22Rv1 (cell line): ENCODE measurements at regions not wholly inside any gene's neighbourhood (a gene's known extent, or its start where the extent isn't known, plus 50 kb on each side); places are given as distances from the start of the nearest gene placed in this dataset.

ENCODE experiments used
- H3K27ac ChIP-seq: fragments of 450-650 bp; 2 replicates; pipeline ENCODE4 v1.5.1; 2017
- CTCF ChIP-seq: fragments of 450-650 bp; IDR thresholded peaks from 2 replicates; pipeline ENCODE4 v1.5.1; 2017; ENCODE audit warnings: mild to moderate bottlenecking
- ZFX ChIP-seq: fragments of 450-650 bp; IDR thresholded peaks from 2 replicates; pipeline ENCODE4 v1.6.1; 2017; ENCODE audit warnings: antibody characterized with exemption, borderline replicate concordance

GRCh38 chr1:93815366-93816110 lies 63.5 kb downstream of the DNTTIP2 start:
- no peak overlapping the region for H3K27ac ChIP-seq
- no peak for TF ChIP-seq CTCF
- no peak for TF ChIP-seq ZFX

DNA sequence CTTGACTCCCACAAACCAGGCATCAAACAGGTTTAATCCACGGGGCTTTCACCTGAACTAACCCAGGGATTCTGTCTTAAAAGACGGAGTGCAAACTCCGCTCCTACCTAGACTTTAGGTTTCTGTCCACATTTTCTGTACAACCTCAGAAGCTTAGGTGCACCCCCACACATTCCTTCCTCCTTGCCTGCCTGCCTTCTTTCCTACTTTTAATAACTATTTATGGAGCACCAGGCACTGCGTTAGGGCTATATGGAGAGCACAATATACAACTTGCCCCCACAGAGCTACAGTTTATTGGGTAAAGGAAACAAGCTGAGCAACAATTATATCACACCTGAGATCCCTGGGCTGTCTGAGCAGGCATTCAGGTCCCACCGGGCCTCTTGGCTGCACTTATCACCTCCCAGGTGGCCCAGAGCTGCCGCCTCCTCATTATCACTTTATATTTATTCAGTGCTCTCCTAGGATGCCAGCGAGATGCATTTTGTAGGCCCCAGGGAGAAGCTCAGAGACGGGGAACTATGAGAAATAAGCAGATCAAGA lies 64.1 kb downstream of the DNTTIP2 start:
- H3K27ac ChIP-seq, result no peak overlapping the region

DNA sequence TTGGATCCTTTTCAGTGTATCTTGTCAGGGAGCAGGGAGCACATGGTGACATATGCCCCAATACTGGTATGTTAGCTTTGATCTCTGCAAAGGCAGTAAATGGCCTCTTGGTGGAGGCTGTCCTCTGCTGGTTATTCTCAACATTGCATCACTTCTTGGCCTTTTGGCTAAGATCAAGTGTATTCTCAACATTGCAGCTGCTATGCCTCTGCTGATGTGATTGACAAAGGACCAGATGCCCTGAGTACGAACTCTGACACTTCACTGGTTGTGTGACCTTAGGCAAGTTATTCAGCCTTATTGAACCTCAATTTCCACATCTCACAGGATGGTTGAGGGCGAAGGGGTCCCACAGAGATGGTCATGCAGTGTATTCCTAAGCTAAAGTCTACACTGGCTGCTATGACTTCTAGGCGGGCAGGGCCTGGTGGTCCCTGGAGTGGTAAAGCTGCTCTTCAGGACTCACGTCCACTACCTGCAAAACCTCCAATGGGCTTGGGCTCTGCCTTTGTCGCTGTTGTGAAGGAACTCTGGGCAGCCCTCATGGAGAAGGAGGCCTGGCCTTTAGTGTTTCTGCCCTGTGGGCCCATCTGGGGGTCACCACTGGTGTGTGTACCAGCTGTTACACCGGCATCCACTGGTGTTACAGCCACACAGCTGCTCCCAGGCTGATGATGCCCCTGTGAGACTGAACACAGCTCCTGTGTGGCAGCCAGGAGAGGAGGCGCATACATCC lies 64.8 kb downstream of the DNTTIP2 start:
- TF ChIP-seq ZFX (no peak), CTCF (peak; percentile 98)

More for the DNA sequence above, 64.1 kb downstream of the DNTTIP2 start:
- TF ChIP-seq ZFX (no peak), CTCF (no peak)

GRCh38 chr1:93813076-93813475 lies 65.9 kb downstream of the DNTTIP2 start:
- no peak overlapping the region for H3K27ac ChIP-seq
- TF ChIP-seq ZFX, result no peak
- no peak for TF ChIP-seq CTCF

More for the DNA sequence above, 64.8 kb downstream of the DNTTIP2 start:
- no peak overlapping the region for H3K27ac ChIP-seq

- no peak overlapping the region for H3K27ac ChIP-seq
- TF ChIP-seq ZFX (no peak), CTCF (no peak)
These were observed 67.5 kb downstream of the DNTTIP2 start for GRCh38 chr1:93811326-93812065.

GRCh38 chr1:93810316-93810715 lies 68.7 kb downstream of the DNTTIP2 start:
- no peak overlapping the region for H3K27ac ChIP-seq
- TF ChIP-seq ZFX (no peak), CTCF (no peak)
